HG03439 (cell line): ENCODE measurements at regions not wholly inside any gene's neighbourhood (a gene's known extent, or its start where the extent isn't known, plus 50 kb on each side); places are given as distances from the start of the nearest gene placed in this dataset.

Experiments used
- ATAC-seq: cut with Tn5 transposase; IDR thresholded peaks from one replicate; pipeline ENCODE4 v1.9.1; 2021; ENCODE audit warnings: mild to moderate bottlenecking, moderate library complexity; ENCODE audit not compliant: unreplicated experiment

DNA sequence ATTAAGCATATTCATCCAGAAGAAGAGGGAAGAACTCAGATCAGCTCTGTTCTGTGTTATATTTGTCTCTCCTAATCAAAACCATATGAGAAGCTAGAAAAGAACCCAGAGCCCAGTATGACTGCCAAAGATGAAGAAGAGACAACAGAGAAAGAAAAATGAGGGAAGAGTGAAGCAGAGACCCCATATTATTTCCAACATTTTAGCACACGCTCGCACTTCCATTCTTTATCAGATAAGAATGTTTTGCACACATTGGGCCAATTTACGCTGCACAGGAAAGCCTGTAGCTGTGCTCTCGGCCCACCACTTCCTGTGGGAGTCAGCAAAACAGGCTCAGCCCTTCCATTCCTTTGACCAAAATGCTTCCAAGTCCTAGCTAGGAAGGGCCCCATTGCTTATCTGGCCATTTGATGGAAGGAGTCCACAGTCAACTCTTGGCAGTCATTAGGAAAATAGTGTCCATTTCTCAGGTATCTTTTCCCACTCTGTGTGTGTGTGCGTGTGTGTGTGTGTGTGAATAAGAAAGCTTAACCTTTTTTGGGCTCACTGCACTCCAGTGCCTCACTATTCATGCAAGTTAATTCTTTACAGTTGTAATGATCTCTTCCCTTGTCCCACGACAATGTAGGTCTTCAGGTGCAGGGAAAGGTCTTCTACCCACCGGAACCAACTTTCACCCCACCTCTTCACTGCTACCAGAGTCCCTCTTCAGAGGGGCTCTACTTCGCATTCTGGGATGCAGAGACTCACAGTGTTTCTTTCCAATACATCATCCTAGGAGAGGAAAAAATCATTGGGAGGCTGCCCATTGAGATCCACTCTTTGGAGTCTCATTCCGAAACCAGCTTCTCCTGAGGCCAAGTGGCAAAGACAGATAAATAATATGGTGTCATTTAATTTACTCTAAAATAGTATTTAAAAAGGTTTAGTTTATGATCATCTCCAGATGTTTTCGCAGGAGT, 237.5 kb downstream of the COG6 start:
- ATAC-seq, result no peak

DNA sequence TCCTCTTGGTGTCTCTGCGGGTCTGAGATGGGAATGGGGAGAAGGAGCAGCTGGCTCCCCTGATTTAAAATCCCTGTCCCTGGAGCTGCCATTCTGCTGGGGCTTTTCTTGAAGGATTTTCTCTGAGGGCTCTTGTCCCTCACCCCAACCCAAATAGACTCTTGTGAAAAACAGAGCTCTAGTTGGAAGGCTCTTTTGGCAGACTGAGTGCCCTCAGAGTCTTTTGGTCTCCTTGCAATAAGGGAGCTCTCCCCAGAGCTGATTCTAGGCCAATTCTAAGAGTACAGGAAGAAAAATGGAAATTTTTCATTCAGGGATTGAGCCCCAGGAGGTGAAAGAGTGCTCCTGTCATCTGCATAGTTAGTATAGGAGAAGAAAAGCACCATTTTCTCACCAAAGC, 238.3 kb downstream of the COG6 start:
- ATAC-seq, result no peak

DNA sequence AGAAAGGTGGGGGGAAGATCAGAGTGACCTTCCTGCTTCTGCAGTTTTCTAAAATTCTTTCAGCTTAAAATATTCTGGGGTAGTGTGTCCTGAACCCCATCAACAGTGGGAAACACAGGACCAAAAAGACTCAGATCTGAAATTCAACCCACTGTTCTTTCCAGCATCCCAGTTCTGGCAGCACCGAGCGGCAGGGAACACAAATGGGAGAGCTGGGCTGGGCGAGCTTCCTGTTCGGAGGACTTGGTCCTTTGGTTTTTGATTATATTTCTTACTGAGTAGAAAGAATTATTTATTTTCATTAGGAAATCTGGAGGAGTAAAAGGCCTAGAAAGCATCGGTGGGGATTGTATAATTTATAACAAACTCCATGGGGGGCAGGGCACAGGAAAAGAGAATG, 239.1 kb downstream of the COG6 start:
- no peak for ATAC-seq

DNA sequence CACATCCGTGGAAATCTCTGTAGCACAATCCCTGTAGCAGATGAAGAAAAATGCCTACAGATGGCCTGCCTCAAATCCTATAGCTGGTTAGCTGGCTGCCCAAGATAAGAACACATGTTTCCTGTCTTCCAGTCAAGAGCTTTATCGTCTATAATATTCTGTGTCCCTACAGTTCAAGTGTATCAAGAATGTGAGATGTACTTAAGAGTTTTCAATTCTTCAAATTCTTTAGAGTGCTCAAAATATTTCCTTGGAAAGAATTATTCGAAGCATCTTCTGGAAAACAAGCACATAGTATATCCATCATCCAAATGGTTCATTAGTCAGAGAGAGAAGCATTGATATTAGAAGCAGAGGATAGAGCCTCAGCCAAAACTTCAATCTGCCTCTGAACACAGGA, 239.8 kb downstream of the COG6 start:
- ATAC-seq, result no peak

DNA sequence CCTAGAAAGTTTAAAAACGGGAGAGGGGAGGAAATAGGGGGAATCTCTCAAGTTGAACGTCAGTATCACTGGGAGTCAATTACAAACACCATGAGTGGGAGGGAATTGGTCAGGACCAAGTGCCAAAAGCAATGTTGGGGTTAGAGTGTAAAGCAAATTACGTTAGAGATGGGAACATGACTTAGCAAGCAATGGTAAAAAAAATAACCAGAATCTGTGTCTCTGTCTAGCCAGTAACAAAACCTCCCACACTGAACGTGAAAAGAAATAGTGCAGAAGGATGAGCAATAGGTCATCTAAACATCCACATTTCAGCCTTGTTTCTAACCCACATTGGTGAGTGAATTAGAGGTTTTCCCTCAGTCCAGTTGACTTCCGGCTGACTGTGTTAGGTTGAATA, 242.2 kb downstream of the COG6 start:
- no peak for ATAC-seq

DNA sequence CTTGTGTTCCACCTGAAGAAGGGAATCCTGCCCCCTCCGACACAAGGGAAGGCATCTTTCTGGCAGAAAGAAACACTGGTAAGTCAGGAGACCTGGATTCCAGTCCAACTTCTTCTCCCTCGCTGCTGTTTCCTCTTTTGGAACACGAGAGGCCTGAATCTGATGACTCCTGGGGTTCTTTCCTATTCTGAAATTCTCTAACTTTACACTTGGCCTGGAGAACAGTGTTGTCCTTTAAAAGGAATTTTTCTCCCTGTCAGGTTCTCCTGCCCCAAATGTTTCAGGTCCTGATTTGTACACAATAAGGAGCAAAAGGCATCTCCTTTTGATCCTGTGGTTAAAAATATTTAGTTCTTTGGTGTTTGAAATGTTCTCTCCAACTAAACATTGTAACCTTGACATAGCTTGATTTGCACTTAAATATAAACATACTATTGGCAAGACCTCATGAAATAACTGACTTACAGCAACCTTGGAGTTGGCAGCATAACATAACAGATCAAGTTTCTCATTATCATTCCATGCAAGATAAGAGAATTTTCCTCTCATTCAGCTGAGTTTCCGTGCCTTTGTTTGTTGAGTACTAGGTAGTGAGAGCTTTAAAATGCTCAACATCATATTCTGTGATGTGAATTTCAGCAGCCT, 244.8 kb downstream of the COG6 start:
- no peak for ATAC-seq

DNA sequence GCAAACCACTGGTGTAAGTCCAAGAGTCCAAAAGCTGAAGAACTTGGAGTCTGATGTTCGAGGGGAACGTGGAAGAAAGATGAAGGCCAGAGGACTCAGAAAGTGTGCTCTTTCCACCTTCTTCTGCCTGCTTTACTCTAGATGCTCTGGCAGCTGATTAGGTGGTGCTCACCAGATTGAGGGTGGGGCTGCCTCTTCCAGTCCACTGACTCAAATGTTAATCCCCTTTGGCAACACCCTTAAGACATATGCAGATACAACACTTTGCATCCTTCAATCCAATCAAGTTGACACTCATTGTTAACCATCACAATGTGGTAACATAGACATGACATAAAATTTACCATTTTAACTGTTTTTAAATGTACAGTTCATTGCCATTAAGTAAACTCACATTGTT, 249.5 kb downstream of the COG6 start:
- ATAC-seq, result no peak

DNA sequence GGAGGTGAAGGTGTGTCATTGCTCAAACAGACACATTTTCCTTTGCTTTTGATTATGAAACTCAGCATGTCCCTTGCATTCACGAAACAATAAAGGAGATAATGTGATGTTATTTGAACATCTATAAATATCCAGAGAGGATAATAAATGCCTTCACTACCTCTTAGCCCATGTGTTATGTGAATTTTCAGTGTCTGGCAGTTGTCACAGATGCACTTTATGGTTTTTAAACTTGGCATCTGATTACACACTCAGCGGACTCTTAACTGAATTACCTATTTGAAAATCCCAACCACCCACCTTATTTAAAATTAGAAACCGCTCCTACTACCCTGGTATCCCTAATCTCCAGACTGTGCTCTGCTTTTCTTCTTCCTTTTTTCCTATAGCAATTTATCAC, 254.2 kb downstream of the COG6 start:
- ATAC-seq, result no peak

DNA sequence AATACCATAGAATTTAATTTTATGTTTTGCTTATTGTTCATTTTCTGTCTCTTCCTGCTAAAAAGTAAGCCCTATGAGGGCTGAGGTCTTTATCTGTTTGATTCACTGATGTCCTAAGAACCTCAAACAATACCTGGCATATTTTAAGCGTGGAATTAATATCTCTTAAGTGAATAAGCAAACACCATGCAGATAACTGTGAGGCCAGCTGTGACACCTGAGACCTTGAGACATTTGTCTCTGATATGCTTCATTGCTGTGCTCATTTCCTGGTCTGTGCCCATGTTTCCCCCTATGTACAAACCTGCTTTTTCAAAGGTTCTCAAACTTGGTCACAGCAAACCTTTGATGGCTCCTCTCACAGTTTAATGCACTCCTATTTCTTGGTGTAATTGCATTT, 254.6 kb downstream of the COG6 start:
- no peak for ATAC-seq

DNA sequence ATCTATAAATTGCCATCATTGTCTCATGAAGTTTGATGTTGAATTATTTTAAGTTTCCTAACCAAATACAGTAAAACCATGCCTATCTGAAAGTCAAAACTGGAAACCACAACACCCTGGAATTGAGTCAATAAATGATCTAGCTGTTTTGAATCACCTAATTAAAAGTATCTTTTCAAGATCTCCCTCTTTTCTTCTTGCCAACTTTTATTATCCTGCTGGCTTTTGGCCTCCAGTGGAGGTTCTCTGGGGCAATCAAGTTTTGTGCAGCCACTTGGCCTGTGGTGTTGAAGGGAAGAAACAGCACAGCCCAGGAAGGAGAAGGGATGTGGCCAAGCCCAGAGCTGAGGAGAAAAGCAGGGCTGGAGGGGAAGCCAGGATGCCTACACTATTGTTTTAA, 255.4 kb downstream of the COG6 start:
- ATAC-seq, result no peak

DNA sequence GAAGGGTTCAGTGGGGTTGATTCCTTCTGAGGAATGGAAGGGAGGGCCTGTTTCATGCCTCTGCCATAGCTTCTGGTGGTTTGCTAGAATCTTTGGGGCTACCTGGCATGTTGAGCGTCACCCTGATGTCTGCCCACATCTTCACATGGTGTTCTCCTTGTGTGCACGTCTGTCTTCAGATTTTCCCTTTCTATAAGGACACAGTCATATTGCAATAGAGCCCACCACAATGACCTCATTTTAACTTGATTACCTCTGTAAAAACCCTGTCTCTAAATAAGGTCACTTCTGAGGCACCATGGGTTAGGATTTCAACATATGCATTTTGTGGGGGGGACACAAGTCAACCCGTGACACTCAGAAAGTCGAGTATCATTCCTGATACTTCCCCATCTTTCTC, 257.9 kb downstream of the COG6 start:
- ATAC-seq, result no peak

DNA sequence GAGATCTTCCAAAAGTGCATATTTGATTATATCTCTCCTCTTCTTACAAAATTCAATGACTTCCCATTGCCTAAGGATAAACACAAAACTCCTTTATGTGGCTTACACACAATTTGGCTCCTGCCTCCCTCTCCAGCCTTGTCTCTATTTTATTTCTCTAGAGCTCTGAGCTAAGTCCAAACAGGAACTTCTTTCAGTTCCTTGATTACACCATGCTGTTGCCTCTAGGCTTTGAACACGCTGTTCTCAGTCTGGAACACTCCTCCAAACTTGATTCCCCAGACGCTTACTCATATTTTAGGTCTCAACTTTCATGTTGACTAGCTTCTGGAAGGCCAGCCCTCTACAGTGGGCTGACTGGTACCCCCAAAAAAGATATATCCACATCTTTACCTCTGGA, 258.5 kb downstream of the COG6 start:
- no peak for ATAC-seq

DNA sequence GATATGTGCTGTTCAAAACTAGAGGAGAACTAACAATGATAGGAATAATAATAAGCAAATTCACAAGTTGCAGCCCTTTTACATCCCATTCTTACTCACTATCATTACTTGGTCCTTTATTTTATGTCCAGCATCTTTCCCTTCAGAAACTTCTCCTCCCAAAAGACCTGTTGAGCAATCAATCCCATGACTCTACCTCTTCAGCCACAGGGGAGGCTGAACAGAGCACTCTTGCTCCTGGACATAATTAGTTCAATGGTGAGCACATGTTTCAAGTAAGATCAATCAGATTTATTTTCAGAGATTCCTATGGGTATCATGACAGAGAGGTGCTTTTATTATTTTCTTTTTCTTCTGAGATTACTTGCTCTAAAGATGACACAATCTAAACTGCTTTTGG, 260.0 kb downstream of the COG6 start:
- ATAC-seq, result no peak

DNA sequence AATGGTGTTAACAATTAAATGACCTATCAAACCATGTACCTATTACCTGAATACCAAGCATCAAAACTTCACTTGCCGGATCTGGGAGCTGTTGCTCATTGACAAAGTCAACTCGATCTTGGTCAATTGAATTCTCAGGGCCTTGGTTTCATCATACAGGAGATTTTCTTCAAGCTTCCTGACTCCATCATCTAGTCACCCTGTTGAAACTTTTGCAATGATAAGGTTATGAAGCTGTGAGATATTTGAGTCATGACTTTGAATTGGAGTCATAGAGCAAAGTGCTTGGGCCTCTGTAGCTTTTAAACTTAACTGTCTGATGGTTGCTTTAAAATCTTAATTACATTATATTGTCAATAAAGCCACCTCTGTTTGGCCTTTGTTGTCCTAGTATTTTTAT, 260.9 kb downstream of the COG6 start:
- ATAC-seq, result no peak

DNA sequence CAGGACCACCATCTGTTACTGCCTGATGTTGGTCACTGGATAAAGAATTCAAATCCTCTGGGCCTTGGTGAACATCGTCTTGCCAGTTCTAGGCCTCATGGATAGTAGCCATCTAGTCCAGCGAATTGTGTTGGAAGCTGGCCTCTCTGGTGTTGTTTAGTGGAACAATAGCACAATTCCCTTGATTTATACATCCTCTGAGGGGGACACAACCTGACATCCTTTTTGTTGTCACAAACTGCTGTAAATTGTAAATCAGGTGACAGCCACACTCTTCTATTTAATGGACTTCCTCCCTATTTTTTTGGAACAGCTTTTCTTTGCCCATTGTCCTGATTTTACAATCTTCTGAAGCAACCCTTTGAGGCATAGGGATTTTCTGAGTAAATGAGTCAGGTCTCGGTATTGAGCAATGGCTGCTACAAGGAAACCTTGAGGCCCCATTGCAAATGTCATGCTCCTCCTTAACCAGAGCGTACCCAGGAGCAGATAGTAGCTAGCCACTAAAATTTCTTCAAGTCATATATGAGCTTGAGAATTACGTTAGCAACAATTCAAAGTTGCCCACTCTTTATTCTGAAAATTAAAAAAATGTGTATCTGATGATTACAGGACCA, 263.3 kb downstream of the COG6 start:
- ATAC-seq, result no peak

DNA sequence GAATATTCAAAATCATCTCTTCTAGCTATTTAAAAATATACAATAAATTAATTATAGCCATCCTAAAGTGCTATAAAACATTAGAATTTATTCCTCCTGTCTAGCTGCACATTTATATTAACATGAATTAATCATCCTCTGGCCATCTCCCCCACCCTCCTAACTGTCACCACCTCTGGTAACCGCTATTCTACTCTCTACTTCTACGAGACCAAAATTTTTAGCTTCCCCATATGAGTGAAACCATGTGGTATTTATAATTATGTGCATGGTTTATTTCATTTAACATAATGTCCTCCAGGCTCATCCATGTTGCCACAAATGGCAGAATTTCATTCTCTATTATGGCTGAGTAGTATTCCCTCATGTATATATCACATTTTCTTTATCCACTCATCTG, 265.2 kb downstream of the COG6 start:
- no peak for ATAC-seq

DNA sequence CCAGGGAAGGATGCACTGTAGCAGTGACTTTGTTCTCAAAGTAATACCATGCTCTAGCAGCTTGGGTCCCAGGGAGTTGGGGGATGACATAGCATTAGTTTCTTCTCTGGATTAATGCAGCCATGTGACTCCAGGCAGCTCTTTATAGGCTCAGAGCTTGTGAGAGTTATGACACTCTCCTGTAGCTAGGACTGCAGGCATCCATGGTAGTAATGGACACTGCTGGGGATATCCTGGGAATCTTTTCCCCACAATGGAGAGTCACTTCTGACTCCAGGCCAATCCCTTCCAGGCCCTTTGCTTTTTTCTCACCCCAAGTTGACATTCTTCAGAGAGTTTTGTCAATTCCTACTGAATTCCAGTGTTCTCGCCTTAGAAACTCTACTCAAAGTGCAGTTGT, 270.9 kb downstream of the COG6 start:
- no peak for ATAC-seq

DNA sequence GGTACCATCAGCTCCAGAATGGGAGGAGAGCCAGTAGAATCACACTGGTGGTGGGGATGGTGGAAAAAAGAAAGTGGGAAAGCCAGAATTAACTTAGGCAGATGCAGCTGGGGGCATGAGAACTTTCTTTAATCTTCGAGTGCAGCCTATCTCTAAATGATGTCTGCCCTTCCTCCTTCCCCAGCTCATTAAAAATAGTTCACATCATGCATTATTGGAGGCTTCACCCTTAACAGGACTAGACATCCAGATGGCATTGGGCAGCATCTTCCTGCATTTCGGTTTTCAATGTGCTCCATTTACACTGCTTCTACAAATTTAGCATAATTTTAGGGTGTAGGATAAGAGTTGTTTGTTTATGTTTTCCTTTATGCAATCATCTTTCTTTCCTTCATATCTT, 272.8 kb downstream of the COG6 start:
- ATAC-seq, result no peak

DNA sequence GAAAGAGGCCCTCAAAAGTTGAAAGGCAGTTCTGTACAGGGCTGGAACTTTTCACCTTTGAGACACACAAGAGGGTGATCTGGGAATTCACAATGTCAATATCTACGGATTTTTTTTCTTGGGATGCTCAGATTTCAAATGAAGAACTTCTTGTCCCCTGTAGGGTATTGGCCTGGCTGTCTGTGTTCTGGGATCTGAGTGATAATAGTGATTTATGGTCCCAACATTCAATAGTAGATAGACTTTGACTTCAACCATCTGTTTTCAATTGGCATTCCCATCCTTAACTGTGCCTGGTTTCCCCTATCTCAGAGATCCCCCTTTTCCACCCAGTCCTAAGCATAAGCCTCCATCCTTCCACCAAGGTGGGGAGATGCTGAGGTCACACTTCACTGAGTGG, 274.1 kb downstream of the COG6 start:
- no peak for ATAC-seq

DNA sequence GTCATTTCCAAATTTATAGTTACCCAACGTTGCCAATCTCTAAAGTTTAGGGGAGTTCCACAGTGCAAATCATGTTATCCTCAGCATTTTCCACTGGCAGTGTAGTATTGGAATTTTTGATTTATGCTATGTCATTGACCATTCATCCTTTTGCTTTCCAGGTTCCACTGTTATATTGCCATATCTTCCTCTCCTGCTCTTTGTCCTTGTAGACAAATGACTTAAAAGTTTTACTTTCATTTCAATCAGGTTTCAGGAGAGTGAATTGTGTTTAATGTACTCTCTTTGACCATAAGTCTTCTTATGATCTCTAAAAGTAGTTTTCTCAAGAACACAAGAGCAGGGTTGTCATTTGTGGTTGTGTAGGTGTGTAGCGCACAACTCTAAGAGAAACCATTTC, 274.6 kb downstream of the COG6 start:
- no peak for ATAC-seq

DNA sequence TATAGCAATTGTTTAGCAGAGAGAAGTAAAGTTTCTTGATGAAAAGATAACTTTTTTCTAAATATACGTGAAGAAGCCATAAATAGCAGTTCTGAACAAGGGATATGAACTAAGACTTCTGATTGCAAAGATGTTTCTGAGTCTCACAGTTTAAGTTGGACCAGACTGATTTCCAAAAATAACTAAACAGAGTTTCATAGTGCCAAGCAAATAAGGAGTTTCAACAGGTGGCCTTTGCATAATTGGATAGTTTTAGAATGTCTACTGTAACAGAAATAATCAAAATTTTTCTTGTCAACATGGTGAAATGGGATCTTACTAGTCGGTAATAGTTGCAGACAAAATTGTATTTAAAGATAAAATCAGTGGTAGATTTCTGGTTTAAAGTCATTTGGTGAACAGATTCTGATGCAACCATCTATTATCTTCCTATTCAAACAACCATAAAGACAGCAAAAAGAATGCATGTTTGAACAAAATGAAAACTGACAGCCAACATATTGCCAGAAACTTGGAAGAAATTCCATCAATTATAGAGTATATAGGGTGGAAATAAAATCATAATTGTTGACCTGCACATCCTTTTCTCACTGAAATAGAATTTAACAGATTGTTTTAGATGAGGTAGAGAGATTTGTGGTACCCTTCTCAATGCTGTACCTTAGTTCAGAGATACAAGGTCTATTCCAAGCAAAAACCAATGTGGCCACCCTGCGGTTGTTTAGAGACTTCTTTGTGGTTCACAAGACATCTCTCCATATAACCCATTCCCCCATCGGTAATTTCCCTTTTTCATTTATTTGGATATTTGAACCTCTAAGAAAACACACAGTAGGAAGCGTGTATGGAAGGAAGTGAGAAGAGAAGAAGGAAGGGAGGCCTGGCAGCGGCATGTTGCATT, 275.3 kb downstream of the COG6 start:
- ATAC-seq, result no peak
